Middle frontal gyrus (tissue), 1 donor: ENCODE measurements at regions not wholly inside any gene's neighbourhood (a gene's known extent, or its start where the extent isn't known, plus 50 kb on each side); places are given as distances from the start of the nearest gene placed in this dataset.
"Not testable (repeated sequence)": the region's sequence is repeated elsewhere in the genome, so short reads cannot be mapped to it uniquely, and the experiment has no call there.

Experiments used
- DNase-seq: peaks from one replicate; pipeline ENCODE4 v3.0.0-alpha.2; 2015; ENCODE audit warnings: low spot score; ENCODE audit errors: extremely low spot score

DNA sequence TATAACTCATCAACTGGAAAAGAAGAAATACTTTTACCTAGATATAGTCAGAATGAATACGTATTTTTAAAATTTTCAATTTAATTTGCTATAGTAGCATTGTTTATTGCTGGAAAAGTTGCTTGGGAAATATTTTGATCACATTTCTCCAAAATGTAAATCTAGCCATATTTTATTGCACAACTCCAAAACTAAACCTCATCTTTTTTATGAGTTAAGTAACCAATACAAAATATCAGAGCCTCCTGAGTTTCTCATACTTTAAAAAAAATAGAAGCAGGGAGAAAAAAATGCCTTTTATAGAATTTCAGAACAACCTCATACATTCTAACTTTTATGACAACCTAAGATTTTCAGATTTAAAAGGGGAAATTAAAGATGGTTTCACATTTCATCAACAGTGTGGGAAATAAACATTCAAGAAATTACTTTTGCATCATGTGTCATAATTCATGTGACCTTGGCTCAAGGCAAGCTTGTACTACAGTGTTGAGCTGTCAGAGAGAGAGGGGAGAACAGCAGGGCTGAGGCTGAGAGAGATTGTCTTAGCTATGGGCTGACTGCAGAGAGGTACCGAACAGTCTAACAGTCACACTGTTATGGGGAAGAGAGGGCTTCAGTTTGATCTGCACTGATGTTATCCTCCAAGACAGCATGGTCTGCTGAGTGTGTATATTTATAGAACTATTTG lies 519.0 kb downstream of the LTN1 start:
- no peak for DNase-seq

DNA sequence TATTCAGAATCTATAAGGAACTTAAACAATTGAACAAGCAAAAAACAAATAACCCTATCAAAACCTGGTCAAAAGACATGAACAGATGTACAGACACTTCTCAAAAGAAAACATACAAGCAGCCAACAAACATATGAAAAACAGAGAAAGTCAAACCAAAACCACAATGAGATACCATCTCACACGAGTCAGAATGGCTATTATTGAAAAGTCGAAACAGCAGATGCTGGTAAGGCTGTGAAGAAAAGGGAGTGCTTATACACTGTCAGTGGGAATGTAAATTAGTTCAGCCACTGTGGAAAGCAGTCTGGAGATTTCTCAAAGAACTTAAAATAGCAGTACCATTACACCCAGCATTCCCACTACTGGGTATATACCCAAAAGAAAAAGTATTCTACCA lies 520.1 kb downstream of the LTN1 start:
- DNase-seq: not testable (repeated sequence)

DNA sequence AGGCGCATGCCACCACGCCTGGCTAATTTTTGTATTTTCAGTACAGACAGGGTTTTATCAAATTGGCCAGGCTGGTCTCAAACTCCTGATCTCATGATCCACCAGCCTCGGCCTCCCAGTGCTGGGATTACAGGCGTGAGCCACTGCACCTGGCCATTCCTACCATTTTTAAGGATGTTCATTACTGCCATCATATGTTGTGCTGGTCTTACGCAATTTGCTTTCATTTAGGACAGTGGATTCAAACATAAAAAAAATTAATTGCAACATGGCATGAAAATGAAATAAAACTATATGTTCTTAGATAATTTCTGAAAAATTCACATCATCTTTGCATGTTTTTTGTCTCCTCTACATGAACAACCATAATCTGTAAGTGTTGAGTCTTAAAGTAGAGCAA lies 527.7 kb downstream of the LTN1 start:
- no peak for DNase-seq

DNA sequence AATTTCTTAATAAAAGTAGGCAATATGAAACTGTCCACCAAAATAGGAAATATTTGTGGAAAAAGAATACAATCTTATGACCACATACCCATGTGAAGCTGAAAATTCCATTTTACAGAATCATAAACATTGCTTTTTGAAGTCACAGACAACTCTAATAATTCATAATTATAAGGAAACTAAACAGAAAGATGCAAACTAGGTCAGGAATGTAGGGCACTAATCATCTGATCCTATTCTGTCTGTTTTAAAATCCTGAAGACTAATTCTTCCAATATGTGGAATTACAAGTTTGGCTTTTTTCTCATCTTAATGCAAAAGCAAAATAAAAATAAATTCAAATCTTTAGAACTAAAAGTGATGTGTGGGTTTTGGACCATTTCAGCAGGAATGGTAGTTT lies 528.6 kb downstream of the LTN1 start:
- no peak for DNase-seq

DNA sequence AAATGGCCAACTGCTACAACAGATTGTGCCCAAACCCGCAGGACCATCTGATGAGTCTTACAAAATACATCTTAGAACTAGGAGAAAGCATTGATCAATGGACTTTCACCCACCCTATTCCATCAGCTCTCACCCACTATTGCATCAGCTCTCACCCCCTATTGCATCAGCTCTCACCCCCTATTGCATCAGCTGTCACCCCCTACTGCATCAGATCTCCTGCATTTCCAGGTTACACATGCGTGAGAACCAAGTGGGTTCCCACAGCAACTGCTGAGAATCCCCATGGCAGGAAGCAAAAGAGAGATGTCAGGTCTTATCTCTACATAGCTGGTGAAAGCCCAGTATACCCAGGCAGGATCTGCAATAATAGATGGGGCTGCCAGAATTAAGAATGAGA lies 533.5 kb downstream of the LTN1 start:
- DNase-seq: no peak

DNA sequence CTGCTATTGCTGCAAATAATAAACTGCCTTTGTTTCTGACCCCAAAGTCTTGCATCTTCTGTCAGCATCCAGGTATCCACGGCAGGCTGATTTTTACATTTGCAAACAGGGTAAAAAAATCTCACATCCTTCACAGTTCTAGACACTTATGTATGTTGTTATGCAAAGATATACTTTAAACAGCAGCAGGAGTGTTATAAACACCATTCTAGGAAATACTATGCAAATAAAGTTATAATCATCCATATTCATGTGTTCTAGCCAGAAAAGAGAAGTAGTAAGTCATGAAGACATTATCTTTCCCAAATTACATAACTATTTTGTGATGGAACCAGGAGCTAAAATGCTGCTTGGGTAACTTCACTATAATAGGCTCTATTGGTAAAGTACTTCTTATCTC lies 534.2 kb downstream of the LTN1 start:
- no peak for DNase-seq

DNA sequence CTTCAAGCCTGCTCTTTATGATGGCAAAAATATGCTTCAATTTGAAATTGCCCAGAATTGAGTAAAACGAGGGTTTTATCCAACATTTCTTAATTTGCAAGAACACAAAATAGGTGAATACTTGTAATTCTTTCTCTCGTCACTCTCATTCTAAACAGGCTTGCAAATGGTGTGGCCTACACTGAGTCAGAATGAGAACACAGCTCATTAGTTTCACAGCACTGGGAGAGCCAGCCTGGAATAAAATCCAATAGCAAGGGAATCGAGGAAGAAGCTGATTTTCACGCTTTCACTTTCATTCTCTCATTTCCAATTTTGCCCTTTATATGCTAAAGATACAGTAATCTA lies 537.5 kb downstream of the LTN1 start:
- DNase-seq: peak; percentile 16

DNA sequence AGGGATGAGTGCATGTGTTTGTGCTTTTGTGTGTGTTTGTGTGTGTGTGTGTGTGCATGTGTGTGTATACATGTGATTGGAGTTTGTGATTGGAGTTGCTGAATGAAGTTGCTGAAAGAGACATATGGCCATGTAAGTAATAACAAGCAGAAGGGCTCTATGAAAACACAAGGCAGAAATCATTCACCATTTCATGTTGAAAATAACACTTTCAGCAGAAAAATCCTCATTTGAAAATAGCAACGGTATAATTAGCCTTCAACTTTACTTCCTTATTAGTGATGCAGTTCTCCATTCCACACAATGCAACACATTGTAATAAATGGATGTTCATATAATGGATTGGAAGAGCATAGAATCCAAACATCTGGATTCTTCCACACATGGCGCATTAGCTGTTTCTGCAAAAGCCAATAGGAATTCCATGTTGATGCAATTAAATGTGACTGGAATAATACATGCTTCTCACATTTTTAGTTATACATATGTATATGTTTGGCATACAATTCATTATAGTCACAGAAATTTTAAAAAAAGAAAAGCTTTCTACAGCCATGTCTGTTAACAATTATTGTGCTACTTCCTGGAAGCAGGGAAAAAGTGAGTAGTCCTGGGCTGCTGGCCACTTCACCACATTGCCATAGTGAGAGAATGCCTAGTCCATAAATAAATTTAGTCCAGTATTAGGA lies 538.0 kb downstream of the LTN1 start:
- DNase-seq: no peak

DNA sequence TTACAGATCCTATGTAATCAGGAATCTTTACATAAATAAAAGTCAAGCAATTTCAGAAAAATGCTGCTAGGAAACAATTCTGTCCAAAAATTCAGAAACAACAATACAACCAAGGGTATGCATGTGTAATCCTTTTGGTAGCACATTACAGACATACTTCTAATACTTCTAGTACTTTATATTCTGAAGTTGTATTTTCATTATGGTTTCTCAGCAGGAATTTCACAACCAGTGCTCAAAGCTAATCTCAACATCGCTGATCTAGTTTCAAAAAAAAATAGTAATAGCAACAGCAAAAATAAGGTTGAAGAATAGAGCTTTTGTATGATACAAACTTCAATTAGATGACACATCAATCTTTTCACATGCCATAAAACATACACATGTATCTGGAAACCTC lies 545.2 kb downstream of the LTN1 start:
- DNase-seq: no peak

DNA sequence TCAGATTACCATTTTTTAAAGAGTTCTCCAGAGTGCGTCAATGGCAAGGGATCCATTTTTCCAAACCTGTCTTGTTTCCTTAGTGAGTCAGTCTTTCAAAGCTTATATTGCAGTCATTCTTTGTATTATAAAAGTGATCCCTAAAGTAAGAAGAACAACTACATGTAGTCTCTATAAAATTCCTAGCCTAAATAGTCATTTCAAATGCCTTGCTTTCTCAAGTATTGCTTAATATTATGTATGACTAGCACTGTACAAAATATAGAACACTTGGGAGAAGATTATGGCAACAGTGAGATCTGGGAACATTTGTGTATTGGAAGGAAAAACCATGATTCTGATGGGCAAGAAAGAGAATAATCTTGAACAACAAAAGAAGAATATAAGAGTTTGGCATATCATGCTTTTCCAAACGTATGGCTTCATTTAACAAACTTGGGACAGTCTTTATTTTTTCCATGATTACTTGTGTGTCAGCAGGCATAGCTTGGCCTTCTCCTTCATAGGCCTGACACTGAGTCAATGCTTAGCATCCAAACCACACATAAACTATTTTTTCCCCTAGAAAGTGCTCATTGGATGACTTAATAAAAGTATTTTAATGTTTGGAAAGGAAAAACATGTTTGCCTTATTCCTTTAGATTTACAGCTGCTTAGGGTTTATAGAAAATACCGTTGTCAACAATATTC lies 547.4 kb downstream of the LTN1 start:
- DNase-seq: no peak

DNA sequence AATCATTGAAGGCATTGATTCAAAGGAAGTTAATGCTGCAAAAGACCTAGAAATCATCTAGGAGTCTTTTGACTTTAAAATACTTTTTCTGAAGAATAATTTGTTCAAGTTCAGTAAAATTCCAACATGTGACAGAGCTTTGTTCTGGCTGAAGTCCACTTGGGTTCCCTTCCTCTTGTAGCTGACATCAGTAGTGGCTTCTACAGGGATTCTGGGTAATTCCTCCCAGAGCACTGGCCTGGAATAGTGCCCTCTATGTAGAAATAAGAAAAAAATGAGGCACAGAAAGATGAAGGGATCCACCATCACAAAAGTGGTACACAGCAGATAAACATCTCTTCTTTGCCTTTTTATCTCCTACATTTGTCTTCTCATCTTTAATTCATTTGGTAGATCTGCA lies 548.1 kb downstream of the LTN1 start:
- DNase-seq: no peak

DNA sequence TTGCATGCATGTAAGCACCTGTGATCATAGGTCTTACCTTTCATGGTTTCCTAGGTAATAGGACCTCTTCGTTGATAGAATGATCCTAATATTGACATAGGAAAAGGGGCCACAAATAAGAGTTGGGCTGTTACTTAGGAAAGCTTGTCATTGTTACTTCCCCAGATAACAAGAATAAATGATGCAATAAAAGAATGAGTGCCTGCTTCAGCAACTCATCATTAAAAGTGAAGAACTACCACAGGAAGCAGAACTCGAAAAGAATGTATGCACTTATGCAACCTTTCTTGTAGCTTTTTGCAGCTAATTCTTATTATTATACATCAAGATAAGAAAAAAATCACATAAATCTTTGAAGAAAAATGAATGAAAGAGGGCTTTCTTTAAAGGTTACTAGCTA lies 548.6 kb downstream of the LTN1 start:
- DNase-seq: no peak

DNA sequence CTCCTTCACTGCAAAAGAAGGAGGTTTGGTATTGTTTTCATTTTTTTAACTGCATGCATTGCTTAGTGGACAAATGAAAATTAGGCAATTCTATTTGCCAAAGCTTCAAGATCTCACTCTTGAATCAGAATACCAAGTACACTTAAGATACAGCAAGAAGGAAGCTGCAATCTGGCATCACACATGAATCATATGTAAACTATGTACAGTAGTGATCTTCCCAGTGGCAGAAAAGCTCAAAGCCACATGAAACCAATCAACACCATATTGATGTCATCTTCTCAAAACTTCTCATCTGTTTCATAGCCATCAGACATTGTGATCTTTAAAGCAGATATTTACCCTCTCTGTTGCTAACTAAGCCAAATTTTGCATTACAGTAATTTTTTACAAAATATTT lies 550.1 kb downstream of the LTN1 start:
- DNase-seq: no peak

DNA sequence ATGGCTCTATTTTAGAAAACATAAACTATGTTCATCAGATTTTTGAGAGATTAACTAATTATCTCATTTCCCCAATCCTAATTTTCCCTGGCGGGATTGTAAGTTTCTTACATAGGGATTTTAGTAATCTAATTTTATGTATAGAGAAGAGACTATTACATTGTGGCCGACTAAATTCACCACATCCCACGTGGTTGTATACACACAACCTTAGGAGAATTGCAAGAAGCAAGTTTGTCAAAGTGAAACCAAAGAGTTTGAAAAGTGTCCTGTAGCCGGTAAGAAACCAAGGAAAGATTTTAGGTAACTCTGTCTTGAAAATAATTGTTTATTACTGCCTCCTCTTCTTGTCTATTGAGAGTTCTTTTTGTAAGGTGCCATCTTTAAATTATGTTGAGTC lies 550.6 kb downstream of the LTN1 start:
- no peak for DNase-seq

DNA sequence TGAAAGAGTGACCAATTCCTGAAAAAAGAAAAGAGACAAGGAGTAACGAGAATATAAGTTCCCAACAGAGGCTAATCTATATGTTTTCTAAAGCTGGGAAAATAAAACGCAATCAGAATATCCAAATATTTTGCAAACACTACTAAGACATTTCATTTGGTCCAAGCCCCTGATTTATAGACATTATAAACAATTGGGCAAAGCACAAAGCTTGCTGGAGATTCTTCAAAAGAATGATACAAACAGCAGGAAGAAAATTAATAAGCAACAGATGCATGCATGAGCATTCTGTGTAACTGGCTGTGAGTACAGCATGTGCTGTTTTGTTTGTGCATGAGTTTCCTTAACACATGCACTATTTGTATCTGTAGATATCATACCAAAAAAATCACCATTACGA lies 552.9 kb downstream of the LTN1 start:
- no peak for DNase-seq

DNA sequence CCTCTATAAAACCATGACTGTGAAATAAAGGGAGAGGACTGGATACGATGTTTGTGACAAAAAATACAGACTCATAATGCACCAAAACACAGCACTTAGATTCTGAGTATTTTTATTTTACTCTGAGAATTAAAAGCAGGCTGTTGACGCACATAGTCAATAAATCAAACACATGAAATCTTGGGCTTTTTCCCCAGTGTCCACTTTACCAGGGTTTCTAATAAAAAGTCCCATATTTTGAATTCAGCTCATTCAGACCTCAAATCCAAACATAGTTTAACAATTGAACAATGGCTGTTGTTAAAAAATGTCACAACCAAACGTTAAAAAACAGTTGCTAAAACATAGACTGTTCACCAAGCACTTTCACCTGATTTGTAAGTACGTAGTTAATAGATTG lies 553.4 kb downstream of the LTN1 start:
- DNase-seq: no peak

DNA sequence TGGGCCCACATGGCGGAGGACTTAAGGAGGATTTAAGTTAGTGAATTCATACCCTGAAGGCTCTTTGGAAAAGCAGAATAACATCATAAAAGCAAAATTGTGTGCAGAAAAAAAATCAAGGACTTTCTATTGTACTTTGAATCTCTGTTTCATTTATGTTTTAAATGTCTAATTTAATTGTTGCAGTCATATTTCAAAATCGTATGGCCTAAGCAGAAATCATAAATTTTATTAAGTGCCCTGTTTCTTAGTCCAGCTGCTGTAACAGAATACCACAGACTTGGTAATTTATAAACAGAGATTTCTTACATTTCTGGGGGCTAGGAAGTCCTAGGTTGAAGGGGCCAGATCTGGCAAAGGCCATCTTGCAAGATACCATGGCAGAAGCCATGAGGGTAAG lies 555.6 kb downstream of the LTN1 start:
- DNase-seq: no peak

DNA sequence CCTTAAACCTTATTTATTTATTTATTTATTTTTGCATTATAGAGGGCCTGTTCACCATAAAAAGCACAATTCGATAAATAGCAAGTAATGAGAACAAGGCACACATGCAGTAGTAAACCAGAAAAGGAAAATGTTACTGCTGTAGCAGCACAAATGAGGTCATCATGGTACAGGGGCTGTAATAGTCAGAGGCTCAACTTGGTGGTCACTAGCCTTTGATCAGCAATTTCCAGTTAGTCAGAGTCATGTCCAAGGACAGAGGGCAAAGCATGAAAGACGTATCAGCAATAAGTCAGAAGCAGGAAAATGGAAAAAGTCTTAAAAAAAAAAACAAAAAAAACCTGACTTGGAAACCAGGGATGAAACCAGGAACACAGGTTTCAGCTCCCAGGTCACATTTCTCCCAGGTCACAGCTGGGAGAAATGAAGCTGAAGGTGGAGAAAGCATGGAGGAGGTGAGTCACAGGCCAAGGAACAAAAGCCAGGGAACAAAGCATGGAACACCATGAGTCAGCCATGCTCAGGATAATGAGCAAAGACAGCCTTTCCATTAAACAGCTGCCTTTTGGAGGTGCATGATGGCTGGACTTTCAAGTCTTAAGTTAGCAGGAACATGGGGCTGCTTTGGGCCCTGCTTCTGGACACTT lies 556.3 kb downstream of the LTN1 start:
- no peak for DNase-seq

DNA sequence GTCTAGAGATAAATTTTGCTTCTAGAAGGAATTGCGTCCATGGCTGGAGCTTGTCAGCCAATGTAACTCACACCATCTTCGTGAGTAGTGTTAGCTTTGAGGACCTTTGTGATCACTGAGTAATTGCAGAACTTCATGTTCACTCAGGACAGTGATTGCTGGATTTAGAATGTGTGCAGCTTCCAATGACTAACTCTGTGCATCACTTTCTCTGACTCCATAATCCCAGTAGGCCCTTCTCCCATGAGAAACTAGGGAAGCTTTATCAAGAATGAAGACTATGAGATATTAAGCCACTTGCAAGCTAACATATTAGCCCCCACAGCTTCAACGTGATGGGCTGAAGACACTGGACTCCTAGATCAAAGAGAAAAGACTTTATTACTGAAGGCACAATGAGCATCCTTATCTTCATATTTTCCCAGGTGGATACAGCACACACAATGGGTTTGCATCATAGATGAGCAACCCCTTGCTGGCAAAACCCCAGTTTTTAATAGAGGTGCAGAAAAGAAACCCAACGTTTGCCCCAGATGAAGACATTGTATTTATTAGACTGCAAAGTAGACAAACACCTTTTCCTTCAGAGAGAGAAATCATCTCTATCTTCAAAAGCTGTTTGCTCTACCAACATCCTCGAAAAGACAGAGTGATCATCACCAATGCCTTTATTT lies 561.0 kb downstream of the LTN1 start:
- no peak for DNase-seq

DNA sequence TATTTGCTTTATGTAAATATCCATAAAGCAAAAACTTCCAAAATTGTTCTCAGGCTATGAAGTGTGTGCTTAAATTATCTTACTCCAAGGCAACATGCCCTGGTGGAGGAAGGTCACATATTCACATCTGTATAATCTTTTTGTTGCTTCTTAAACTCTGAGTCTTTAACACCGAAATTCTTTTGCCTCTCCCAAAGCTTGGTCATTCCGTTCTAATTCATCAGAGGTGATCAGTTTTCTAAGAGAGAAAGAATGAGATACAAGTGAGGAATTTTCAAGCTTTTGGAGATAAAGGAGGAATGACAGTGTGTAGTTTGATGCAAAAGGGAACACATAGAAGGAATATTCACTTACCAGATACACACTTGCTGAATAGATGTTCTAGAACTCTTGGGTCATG lies 561.7 kb downstream of the LTN1 start:
- DNase-seq: no peak

DNA sequence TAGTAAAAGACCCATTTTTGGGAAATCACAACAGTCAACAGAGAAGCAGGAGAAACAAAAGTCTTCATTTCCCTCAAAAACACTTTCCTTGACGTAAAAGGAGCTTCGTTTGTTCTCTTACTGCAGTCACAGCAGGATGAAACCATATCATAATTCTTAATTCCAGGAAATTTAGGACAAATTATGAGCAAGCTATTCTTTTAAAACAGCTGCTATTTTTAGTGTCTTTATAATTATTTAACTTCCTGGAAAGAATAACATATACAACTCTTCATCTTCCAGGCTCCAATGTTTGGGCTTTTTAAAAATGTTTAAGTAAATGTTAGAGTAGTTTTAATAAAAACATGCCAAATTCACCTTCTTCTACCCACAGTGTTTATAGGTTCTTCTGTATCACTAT lies 563.5 kb downstream of the LTN1 start:
- DNase-seq: no peak
